Activated naive CD8-positive, alpha-beta T cell (primary cell): ENCODE measurements at regions not wholly inside any gene's neighbourhood (a gene's known extent, or its start where the extent isn't known, plus 50 kb on each side); places are given as distances from the start of the nearest gene placed in this dataset.

Source experiments
- H3K27ac Mint-ChIP-seq: one replicate; pipeline ENCODE4 v1.8.0; 2021; ENCODE audit warnings: mixed read lengths
- H3K27me3 Mint-ChIP-seq: one replicate; pipeline ENCODE4 v1.8.0; 2021; ENCODE audit warnings: mixed read lengths
- H3K36me3 Mint-ChIP-seq: one replicate; pipeline ENCODE4 v1.8.0; 2021; ENCODE audit warnings: mixed read lengths
- H3K4me1 Mint-ChIP-seq: one replicate; pipeline ENCODE4 v1.8.0; 2021; ENCODE audit warnings: low read depth, mixed read lengths
- H3K4me3 Mint-ChIP-seq: one replicate; pipeline ENCODE4 v1.8.0; 2021; ENCODE audit warnings: mild to moderate bottlenecking, mixed read lengths
- H3K9me3 Mint-ChIP-seq: one replicate; pipeline ENCODE4 v1.8.0; 2021; ENCODE audit warnings: low read depth, mixed read lengths

- Mint-ChIP-seq H3K4me1 (peaks cover 8% of the 10 kb centered on the region), H3K4me3 (no peak overlapping the region), H3K27ac (no peak overlapping the region), H3K36me3 (no peaks in the 10 kb centered on the region), H3K9me3 (no peaks in the 10 kb centered on the region), H3K27me3 (peaks cover 9% of the 10 kb centered on the region)
Measured at GRCh38 chr7:35418716-35419390, 165.0 kb upstream of the TBX20 start.

GRCh38 chr7:35416568-35416967 lies 162.7 kb upstream of the TBX20 start:
- H3K9me3 Mint-ChIP-seq = no peaks in the 10 kb centered on the region
- peaks cover 8% of the 10 kb centered on the region for H3K4me1 Mint-ChIP-seq
- no peak overlapping the region for H3K27ac Mint-ChIP-seq
- H3K36me3 Mint-ChIP-seq = no peaks in the 10 kb centered on the region
- no peak overlapping the region for H3K4me3 Mint-ChIP-seq
- H3K27me3 Mint-ChIP-seq = peaks cover 2% of the 10 kb centered on the region

- Mint-ChIP-seq H3K27me3 (peaks cover 3% of the 10 kb centered on the region), H3K27ac (no peak overlapping the region), H3K4me3 (no peak overlapping the region), H3K36me3 (no peaks in the 10 kb centered on the region), H3K9me3 (no peaks in the 10 kb centered on the region), H3K4me1 (peaks cover 5% of the 10 kb centered on the region)
Measured at GRCh38 chr7:35415411-35415822, 161.5 kb upstream of the TBX20 start.

DNA sequence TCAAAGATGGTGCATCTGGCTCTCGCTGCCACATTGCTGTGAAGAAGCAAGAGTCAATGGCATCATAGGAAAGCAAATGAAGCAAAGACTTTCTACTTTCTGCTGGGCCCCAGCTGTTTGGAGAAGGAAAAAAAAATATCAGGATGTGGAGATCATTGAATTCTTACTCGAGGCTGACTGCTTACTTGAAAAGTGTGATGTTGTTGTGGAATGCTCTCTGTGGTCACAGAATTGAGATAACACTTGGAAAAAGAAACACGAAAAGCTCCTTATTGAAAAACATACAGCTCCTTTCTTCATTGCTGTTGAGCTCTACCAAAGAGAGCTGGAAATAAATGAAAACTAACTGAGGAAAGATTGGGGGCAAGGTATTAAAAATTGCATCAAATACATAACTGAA lies 157.4 kb upstream of the TBX20 start:
- Mint-ChIP-seq H3K27ac (no peak overlapping the region), H3K9me3 (no peaks in the 10 kb centered on the region), H3K4me1 (no peaks in the 10 kb centered on the region), H3K36me3 (no peaks in the 10 kb centered on the region), H3K27me3 (peaks cover 5% of the 10 kb centered on the region), H3K4me3 (no peak overlapping the region)

DNA sequence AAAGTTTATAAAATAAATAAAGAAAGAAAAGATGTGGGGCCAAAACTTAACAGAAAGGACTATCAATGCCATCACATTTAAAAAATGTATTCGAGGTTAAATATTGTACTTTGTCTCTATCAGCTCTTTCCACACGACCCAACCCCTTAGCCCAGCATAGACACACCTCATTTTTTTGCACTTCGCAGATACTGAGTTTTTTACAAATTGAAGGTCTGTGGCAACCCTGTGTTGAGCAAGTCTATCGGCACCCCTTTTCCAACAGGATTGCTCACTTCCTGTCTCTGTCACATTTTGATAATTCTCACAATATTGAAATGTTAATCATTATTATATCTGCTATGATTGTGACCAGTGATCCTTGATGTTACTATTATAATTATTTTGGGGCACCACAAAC lies 151.6 kb upstream of the TBX20 start:
- Mint-ChIP-seq H3K27ac (no peak overlapping the region), H3K36me3 (no peaks in the 10 kb centered on the region), H3K9me3 (no peaks in the 10 kb centered on the region), H3K27me3 (peaks cover 7% of the 10 kb centered on the region), H3K4me1 (no peaks in the 10 kb centered on the region), H3K4me3 (no peak overlapping the region)

GRCh38 chr7:35401217-35401879 lies 147.4 kb upstream of the TBX20 start:
- Mint-ChIP-seq H3K4me1 (no peaks in the 10 kb centered on the region), H3K36me3 (no peaks in the 10 kb centered on the region), H3K4me3 (no peak overlapping the region)

GRCh38 chr7:35399840-35400239 lies 145.9 kb upstream of the TBX20 start:
- Mint-ChIP-seq H3K4me3 (no peak overlapping the region), H3K27ac (no peak overlapping the region), H3K4me1 (no peaks in the 10 kb centered on the region), H3K9me3 (no peaks in the 10 kb centered on the region), H3K27me3 (peaks cover 3% of the 10 kb centered on the region), H3K36me3 (no peaks in the 10 kb centered on the region)

More at GRCh38 chr7:35401217-35401879, 147.4 kb upstream of the TBX20 start:
- H3K27ac Mint-ChIP-seq = no peak overlapping the region
- peaks cover 3% of the 10 kb centered on the region for H3K27me3 Mint-ChIP-seq
- H3K9me3 Mint-ChIP-seq = no peaks in the 10 kb centered on the region

DNA sequence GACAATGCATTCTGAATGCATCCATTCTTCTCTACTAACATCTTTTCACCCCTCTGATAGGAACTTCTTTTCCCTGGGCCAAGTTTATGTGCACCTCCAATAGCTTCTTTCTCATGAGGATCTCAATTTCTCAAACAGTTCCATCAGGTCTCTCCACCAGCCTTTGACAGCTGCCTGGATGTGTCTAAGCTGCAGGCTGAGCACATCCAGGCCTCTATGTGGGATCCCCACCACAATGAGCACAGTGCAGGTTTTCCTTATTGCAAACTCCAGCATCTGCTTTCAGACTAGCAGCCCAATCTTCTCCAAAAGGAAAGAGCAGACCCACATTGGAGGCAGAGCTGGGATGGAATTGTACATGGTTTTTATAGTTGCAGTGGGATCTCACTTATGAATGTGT lies 145.3 kb upstream of the TBX20 start:
- Mint-ChIP-seq H3K9me3 (no peaks in the 10 kb centered on the region), H3K36me3 (no peaks in the 10 kb centered on the region), H3K27me3 (peaks cover 3% of the 10 kb centered on the region), H3K4me1 (no peaks in the 10 kb centered on the region), H3K27ac (no peak overlapping the region), H3K4me3 (no peak overlapping the region)

DNA sequence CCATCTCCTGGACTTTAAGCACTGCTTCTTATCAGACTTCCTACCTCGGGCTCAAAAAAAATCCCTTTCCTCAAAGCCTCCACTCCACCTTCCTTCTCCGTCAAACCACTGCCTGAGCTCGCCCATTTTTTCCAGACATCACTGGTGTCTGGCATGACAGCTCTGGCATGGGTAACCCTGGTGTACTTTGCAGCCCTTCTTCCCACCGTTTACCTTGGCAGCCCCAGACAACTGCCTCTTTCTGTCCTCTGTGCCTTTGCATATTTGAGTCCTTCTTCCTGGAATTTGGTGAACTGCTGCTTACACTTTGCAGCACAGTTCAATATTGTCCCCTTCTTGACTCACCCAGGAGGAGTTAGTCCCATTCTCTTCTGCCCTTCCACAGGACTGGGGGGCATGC lies 144.6 kb upstream of the TBX20 start:
- no peak overlapping the region for H3K27ac Mint-ChIP-seq
- H3K4me3 Mint-ChIP-seq = no peak overlapping the region
- peaks cover 3% of the 10 kb centered on the region for H3K27me3 Mint-ChIP-seq
- H3K4me1 Mint-ChIP-seq = no peaks in the 10 kb centered on the region
- no peaks in the 10 kb centered on the region for H3K9me3 Mint-ChIP-seq
- H3K36me3 Mint-ChIP-seq = no peaks in the 10 kb centered on the region

- Mint-ChIP-seq H3K4me3 (no peak overlapping the region), H3K27ac (no peak overlapping the region), H3K27me3 (peaks cover 2% of the 10 kb centered on the region), H3K4me1 (no peaks in the 10 kb centered on the region), H3K9me3 (no peaks in the 10 kb centered on the region), H3K36me3 (no peaks in the 10 kb centered on the region)
Measured at GRCh38 chr7:35390146-35390545, 136.2 kb upstream of the TBX20 start.

DNA sequence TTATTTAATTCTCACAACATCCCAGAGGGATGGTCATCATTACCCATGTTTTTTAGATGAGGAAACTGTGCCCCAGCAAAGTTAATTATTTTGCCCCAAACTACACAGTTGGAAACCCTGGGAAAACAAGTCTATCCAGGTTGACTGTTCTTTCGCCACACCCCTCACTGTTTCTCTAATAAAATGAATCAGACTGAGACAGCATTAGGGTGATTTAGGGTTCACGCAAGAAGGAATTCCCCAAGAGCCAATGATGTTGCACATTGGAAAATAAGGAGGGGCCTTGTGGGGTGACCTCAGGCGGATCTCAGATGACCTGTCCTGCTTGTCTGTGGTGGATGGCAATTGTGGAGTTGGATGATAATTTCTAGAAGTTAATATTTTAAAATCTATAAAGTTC lies 135.7 kb upstream of the TBX20 start:
- no peaks in the 10 kb centered on the region for H3K36me3 Mint-ChIP-seq
- H3K4me1 Mint-ChIP-seq = no peaks in the 10 kb centered on the region
- H3K4me3 Mint-ChIP-seq = no peak overlapping the region
- H3K27me3 Mint-ChIP-seq = peaks cover 2% of the 10 kb centered on the region
- no peaks in the 10 kb centered on the region for H3K9me3 Mint-ChIP-seq
- H3K27ac Mint-ChIP-seq = no peak overlapping the region

DNA sequence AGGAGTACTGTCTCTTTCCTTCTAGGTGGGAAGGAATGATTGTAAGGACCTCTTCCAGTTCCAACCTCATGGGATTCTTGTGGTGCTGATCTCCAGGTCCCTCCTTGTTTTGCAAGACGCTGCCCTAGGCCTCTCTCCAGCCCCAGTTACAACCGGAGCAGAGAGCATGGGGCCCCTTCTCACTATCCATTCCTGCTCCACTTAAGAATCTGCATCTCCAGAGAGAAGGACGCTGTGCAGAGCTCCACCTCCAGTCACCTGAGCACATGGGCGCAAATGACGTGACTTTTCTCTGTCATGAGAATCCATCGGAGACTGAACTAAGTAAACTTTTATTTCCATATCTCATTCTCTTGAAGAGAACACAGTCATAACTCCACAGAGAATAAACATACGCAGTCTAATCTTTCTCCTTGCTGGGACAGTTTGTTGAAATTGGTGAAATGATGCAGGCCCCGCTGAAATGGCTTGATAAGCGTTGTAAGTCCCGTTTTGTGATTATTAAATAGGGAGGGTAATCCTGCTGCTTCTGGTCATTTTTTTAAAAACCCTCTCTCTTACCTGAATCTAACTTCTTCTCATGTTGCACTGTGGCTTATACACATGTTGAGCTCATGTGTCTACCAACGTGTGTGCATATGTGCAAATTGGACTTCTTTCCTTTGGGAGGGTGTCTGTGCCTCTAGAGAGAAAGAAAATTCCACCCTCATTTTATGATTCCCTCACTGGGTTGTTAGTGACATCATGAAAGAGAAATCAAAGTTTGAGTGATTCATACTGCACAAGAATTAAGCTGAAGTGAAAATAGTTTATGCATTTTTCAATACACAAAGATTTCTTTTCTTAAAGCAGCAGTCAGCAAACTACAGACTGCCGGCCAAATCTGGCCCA lies 133.2 kb upstream of the TBX20 start:
- Mint-ChIP-seq H3K27me3 (peaks cover 2% of the 10 kb centered on the region), H3K4me3 (no peak overlapping the region), H3K36me3 (no peaks in the 10 kb centered on the region), H3K4me1 (no peaks in the 10 kb centered on the region), H3K9me3 (no peaks in the 10 kb centered on the region), H3K27ac (no peak overlapping the region)

DNA sequence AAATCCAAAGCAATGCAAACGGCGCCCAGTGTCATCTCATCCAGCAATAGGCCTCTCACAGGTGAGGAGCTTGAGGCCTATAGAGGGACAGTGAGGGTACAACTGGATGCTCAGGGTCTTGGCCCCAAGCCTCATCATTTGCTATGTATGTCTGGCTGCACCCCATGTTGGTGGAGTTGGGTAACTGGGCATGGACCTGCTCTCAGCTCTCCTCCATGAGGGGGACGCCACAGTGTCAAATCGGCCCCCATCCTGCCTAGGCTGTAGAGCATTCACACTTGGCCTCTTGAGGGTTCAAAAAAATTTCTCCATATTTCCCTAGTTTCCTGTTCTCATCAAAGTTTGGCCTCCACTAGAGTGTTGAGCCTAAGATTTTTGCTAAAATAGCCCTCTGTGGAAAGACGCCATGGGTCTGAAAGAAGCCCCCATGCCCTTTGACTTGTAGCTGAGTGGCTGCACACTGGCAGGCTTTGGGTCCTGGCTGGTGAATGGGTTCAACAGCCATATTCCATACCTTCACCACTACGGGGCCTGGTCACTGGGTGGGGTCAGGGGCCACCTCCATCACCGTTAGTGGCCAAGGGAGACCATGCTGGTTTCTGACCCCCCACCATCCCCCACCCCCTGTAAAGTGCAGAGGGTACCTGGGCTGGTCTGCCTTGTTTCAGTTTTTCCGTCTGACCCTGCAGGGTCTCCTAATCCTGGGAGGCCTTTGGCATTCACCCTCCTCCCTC lies 132.3 kb upstream of the TBX20 start:
- no peaks in the 10 kb centered on the region for H3K36me3 Mint-ChIP-seq
- H3K27ac Mint-ChIP-seq = no peak overlapping the region
- no peaks in the 10 kb centered on the region for H3K4me1 Mint-ChIP-seq
- no peak overlapping the region for H3K4me3 Mint-ChIP-seq
- H3K27me3 Mint-ChIP-seq = peaks cover 3% of the 10 kb centered on the region
- no peaks in the 10 kb centered on the region for H3K9me3 Mint-ChIP-seq

DNA sequence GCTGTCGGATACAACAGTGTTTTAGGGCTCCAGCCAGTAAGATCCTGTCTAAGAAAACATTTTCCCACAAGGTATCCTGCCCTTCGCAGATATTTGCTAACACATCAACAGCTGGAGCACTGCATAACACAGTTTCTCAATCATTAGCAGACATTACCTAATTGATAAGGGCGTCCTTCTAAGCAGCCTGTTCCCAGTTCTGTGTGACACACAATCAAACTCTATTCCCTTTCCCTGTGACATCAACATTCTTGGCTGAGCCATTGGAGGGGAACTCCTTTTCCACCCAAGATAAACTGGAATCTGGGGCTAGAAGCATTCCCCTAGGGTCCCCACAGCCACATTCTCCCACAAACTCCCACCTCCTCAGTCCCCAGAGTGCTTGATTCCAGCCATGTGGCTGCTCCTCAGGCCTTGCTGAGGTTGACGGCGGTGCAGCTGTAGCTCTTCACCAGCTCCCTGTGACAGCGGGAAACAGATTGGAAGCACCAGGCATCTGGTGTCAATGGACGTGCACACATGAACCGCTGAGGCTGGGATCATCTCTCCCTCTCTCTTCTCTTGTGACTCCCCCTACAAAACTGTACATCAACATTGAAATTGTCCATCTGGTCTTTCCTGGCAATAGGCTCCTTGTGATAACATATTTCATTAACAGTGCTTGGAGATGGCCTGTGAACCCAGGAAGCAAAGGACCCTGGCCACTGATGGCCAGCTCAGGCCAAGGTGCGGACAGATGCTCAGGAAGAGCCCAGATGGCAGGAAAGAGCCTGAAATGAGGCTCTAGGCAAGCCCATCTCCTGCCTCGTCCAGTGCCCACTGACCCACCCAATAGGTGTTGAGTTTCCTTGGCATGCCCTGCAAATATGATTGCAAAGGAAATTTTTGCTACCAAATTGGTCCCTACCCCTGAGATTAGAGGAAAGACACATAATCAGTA lies 131.1 kb upstream of the TBX20 start:
- peaks cover 5% of the 10 kb centered on the region for H3K27me3 Mint-ChIP-seq
- no peaks in the 10 kb centered on the region for H3K4me1 Mint-ChIP-seq
- H3K4me3 Mint-ChIP-seq = no peak overlapping the region
- H3K27ac Mint-ChIP-seq = no peak overlapping the region
- no peaks in the 10 kb centered on the region for H3K36me3 Mint-ChIP-seq
- no peaks in the 10 kb centered on the region for H3K9me3 Mint-ChIP-seq
